HG03060 (cell line): ENCODE measurements at regions not wholly inside any gene's neighbourhood (a gene's known extent, or its start where the extent isn't known, plus 50 kb on each side); places are given as distances from the start of the nearest gene placed in this dataset.
"Not testable (repeated sequence)": the region's sequence is repeated elsewhere in the genome, so short reads cannot be mapped to it uniquely, and the experiment has no call there.

Experiments
- ATAC-seq: cut with Tn5 transposase; IDR thresholded peaks from one replicate; pipeline ENCODE4 v1.9.1; 2021; ENCODE audit warnings: low read depth, moderate number of reproducible peaks; ENCODE audit not compliant: unreplicated experiment

DNA sequence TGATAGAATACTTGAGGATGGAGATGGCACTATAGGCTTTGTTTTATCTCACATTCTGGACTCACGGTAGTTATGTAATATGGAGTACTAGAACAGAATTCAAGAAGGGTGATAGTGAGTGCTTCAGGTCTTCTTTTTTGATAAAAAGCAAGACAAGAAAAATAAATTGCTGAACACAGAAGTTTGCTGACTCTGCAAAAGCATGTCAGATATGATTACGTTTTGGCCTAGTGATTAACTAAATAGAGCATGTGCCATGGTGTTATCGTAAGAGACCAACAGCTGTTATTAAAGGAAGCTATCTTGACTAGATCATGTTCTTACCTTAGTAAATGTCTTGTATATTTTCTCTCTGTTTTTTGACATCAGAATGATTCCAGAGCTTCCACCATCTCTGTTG lies 436.9 kb upstream of the LCORL start:
- no peak for ATAC-seq

GRCh38 chr4:18454349-18454748 lies 432.8 kb upstream of the LCORL start:
- no peak for ATAC-seq

- ATAC-seq, result no peak
These were observed 423.6 kb upstream of the LCORL start for GRCh38 chr4:18445110-18445509.

- ATAC-seq, result no peak
These were observed 422.7 kb upstream of the LCORL start for GRCh38 chr4:18444206-18444605.

DNA sequence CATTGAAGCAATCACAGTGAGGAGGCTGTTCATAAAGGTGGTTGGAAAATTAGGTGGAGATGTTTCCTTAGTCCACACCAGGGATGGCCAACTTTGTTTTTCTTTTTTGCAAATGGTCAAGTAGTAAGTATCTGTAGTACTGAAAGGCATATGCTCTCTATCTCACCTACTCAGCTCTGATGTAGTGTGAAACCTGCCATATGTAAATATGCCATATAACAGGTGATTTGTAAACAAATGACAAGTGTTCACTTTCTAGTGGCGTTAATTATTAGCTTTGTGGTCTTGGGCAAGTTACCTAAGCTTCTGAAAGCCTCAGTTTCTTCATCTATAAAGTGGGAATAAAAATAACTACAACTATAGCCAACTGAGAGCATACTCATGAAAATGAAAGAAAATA lies 421.4 kb upstream of the LCORL start:
- no peak for ATAC-seq

DNA sequence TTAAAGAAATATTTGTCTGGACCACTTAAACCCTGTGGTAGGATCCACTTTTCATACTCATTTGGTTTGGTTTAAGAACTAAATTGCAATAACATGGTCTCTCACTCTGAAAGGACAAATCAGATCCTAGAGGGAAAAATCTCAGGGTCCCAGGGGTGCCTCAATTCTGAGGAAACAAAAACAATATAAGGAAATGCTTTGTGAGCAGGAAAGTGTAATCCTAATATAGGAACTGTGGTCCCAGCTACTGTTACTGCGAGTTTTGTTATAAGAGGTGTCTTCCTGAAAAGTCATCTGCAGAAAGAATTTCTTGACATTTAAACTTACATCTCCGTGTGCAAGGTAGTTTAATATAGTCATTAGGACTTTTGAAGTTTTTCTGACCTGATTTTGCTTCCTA lies 420.1 kb upstream of the LCORL start:
- no peak for ATAC-seq

DNA sequence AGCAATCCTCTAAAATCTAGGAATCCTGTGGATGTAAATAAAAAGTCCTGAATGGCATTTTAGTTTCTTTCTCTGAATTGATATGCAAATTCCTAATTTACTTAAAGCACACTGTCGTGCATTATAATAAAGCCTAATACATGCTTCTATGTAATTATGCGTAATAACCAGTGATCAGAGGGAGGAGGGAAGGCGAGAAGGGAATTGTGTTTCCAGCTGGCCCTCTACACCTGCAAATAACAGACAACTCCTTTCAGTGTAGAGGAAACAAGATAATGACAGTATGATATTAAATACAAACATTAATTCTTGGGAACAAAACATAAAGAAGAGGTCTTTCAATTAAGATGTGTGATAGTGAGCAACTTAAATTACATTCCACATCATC lies 419.6 kb upstream of the LCORL start:
- ATAC-seq, result no peak

- ATAC-seq, result no peak
These were observed 419.1 kb upstream of the LCORL start for GRCh38 chr4:18440527-18441202.

GRCh38 chr4:18439311-18439710 lies 417.8 kb upstream of the LCORL start:
- ATAC-seq, result no peak

DNA sequence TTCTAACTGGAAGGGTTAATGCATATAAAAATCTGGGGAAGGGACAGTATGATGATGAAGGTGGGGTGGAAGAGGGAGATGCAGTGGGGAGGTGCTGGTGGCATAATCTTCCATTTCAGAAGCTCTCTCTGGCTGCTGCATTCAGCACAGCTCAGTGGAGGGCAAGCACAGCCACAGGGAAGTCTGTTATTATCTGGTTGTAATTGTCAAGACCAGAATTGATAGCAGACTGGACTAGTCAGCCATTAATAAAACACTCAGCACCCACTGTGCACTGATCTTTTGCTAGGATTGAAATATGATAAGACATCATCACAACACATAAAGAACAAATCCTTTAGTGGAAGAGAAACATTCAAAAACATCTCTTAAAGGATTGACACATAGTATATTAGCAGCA lies 414.2 kb upstream of the LCORL start:
- ATAC-seq, result no peak

- no peak for ATAC-seq
These were observed 401.1 kb upstream of the LCORL start for GRCh38 chr4:18422685-18423084.

- ATAC-seq, result no peak
These were observed 400.0 kb upstream of the LCORL start for GRCh38 chr4:18421519-18421918.

- no peak for ATAC-seq
These were observed 398.2 kb upstream of the LCORL start for GRCh38 chr4:18419780-18420179.

- ATAC-seq, result not testable (repeated sequence)
These were observed 396.8 kb upstream of the LCORL start for GRCh38 chr4:18418195-18418898.

GRCh38 chr4:18417651-18418050 lies 396.1 kb upstream of the LCORL start:
- ATAC-seq, result not testable (repeated sequence)

DNA sequence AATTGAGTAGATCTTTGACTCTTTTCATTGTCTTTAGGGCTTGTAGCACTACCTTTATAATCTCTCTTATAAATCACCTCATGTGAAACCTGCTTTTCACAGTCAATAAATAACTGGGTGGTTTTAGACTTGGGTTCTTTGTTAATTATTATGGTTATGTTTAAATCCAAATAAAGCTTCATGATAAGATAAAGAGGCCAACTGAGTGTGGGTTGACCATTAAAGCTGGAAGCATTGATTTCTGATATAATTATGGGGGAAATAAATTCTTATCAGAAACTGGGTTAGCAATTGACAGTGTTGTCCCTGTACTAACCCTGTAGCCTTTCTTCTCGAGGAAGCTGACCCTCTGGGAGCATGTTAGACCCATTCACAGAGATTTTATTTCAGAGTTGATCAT lies 384.7 kb upstream of the LCORL start:
- no peak for ATAC-seq

DNA sequence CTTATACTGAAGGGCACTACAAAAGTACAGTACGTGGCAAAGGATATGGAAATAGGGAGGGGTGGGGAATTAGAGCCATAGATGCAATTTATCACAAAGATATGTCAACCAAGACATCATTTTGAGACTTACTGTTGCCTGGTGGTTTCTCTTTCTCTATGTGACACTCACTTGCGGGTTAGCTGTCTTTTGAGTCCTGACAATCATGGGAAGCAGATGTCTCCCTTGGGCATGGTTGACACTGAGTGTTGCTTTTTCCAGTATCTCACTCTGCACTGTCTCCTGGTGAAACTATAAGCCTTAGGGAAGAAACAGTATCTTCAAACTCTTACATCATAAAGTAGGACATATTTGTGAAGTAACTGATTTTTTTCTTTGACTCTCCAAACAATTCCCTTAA lies 383.5 kb upstream of the LCORL start:
- ATAC-seq, result no peak

DNA sequence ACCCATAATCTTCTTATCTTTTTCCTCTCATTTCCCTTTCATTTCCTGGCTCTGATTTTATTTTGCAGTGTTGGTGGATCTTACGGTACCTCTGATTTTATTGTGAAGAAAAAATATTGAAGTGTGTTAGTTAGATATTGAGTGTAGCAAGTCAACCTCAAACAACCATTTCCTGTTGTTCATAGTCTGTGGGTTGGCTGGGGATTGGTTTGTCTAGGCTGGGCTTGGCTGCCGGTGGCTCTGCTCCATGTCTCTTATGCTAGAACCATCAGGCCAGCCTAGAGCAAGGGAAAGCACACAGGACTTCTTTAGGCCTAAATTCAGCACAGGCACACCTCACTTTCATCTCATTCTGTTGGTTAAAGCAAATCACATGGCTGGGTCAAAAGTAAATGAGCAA lies 383.1 kb upstream of the LCORL start:
- ATAC-seq, result no peak

GRCh38 chr4:18403327-18403726 lies 381.8 kb upstream of the LCORL start:
- ATAC-seq, result no peak

GRCh38 chr4:18401868-18402267 lies 380.3 kb upstream of the LCORL start:
- ATAC-seq, result no peak

- ATAC-seq, result no peak
These were observed 379.9 kb upstream of the LCORL start for GRCh38 chr4:18401425-18401824.

DNA sequence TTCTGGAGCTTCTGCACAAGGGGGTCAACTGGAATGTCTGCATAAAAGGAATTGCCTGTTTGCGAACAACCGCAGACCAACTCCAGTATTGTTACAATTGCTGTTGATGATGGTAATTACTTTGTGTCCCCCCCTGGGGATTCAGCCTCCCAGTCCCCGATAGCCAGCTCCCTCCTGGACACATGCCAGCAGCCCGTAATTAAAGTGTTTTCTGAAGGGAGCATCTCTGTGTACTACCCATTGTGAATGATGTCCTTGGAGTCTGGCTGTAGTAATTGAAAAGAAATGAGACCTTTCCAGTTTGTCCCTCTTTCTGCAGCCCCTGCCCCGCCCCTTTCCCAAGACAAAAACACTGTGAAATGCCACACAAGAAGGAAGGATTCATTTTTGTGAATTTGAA lies 377.1 kb upstream of the LCORL start:
- ATAC-seq, result no peak
